GM18511 (cell line): ENCODE measurements at regions not wholly inside any gene's neighbourhood (a gene's known extent, or its start where the extent isn't known, plus 50 kb on each side); places are given as distances from the start of the nearest gene placed in this dataset.

Experiments used
- ATAC-seq: cut with Tn5 transposase; IDR thresholded peaks from one replicate; pipeline ENCODE4 v1.9.1; 2021; ENCODE audit warnings: mild to moderate bottlenecking, moderate library complexity; ENCODE audit not compliant: unreplicated experiment

GRCh38 chr3:34361921-34362320 lies 563.5 kb downstream of the PDCD6IP start:
- ATAC-seq = peak; percentile 94

- no peak for ATAC-seq
Measured at GRCh38 chr3:34362910-34363309, 564.5 kb downstream of the PDCD6IP start.

DNA sequence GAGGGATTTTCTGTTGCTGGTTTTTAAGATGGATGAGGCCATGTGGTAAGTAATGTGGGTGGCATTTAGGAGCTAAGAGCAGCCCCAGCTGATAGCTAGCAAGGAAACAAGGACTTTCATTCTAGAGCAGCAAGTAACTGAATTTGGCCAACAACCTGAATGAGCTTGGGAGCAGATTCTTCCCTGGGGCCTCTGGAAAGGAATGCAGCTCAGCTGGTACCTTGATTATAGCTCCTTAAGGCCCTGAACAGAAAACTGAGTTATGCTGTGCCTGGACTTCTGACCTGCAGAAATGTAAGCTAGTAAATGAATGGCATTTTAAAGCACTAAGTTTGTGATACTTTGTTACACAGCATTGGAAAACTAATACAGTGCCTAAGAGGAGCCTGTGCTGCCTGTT lies 565.5 kb downstream of the PDCD6IP start:
- no peak for ATAC-seq

GRCh38 chr3:34364335-34364734 lies 565.9 kb downstream of the PDCD6IP start:
- ATAC-seq = no peak

GRCh38 chr3:34365231-34365630 lies 566.8 kb downstream of the PDCD6IP start:
- no peak for ATAC-seq

DNA sequence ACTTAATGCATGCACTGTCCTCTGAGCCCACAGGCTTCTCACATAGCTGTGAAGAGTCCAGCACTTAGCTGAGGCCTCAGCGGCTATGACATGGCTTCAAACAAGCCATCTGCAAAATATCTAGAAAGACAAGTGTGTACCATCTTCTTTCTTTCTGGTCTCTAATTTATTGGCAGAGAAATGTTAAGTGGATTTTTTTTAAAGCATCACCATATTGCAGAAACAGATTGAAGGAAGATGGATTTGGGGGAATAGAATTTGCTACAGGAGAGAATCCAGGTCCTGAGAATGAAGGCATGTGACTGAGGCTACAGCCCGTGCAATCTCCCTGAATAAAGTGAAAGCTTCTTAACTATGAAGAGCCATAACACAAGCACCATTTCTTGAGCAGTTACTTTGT lies 567.3 kb downstream of the PDCD6IP start:
- no peak for ATAC-seq

DNA sequence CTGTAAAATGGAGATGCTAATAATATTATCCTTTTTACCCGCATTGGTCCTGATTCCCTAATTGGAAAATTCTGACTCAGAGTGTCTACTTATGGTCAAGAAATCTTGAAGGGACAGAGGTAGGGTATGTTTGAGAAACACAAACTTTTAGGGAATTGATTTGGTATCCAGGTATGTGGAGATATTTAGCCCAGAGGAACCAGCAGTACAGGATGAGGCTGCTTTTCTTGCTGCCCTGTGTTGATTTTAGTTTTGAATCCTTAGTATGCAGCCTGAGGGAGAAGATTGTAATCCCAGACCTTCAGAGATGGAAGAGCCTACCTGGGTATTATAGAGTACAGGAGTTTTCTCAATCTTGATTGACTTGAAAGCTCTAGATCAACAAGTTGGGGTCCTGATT lies 569.1 kb downstream of the PDCD6IP start:
- ATAC-seq = no peak

GRCh38 chr3:34374521-34374920 lies 576.1 kb downstream of the PDCD6IP start:
- ATAC-seq = no peak

GRCh38 chr3:34376691-34377090 lies 578.3 kb downstream of the PDCD6IP start:
- ATAC-seq = no peak

DNA sequence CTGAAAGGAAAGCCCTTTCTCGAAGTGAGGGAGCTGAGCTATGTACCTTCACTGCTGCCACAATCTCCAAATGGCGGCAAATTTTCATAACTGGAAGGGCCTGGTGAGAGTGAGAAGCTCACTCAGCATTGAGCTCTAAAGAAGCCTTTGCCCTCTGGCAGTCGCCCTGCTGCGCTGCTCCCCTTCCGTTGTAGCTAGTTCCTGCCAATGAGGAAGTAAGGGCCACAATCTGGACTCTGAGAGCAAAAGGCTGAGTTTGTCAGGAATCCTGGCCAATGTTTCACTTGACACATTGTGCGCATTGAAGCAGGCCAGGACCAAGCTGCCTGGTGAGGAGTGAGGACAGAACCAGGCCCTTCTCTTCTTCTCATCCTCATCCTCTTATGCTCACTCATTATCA lies 579.5 kb downstream of the PDCD6IP start:
- ATAC-seq = no peak

DNA sequence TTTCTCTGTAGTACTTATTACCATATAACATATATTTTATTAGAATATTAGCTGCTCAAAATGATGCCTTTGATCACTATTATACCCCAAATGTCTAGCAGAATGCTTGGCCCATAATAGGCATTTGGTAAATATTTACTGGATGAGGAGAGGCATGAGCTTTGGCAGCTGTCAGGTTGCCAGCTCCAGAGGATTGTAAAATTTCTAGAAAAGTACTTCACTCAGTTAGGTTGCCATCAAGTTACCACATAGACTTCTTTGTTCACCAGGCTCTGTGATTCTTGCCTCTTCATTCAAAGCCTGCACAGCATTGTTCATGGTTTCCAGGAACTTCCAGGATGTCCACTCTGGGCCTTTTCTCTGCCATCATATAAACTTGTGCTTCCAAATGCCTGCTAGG lies 582.8 kb downstream of the PDCD6IP start:
- ATAC-seq = no peak

DNA sequence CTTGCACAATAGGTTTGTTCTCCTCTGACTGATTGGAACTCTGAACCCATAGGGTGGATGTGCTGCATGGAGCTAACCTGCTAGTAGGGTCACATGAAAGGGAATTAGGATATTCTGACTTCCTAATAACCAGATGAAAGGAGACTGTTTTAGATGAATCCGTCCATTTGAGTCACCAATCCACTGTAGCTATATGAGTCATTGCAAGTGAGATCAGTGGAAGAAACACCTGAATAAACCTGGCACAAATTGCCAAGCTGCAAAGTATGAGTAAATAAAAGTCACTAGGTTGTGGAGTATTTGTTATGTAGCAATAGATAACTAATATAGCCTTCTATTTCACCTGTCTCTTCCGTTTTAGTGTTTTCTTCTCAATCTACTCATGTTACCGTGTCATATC lies 584.4 kb downstream of the PDCD6IP start:
- ATAC-seq = no peak

DNA sequence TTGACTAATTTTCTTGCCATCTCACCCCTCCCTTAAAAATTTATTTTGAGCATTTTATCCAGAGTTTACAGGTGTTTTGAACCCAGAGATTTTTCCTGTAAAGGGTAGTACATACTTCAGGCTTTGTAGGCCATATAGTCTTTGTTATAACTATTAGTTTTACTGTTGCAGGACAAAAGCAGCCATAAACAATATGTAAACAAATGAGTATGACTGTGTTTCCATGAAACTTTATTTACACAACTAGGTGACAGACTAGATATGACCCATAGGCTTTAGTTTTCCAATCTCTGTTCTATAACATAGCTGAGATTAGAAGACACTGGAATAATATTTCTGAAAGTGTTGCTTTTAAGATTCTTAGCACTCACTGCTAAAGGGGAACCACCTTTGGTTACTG lies 587.9 kb downstream of the PDCD6IP start:
- no peak for ATAC-seq

GRCh38 chr3:34387826-34388564 lies 589.6 kb downstream of the PDCD6IP start:
- no peak for ATAC-seq

DNA sequence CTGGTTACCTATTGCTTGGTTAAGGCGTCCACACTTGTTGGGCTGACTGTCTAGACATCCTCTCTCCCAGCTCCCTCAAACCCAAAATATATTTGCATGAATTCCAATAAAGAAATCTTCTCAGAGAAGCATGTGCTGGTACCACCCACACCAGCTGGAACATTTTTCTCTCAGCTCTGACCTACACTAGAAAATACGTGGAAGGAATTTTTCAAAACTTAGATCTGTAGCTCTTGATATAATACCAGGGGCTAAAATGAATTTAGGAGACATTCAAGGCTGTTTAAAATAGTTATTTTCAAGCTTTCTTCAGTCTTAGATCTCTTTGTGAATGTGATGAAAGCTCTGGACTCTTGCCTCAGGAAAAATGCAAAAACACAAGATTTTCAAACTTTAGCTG lies 590.4 kb downstream of the PDCD6IP start:
- ATAC-seq = no peak

DNA sequence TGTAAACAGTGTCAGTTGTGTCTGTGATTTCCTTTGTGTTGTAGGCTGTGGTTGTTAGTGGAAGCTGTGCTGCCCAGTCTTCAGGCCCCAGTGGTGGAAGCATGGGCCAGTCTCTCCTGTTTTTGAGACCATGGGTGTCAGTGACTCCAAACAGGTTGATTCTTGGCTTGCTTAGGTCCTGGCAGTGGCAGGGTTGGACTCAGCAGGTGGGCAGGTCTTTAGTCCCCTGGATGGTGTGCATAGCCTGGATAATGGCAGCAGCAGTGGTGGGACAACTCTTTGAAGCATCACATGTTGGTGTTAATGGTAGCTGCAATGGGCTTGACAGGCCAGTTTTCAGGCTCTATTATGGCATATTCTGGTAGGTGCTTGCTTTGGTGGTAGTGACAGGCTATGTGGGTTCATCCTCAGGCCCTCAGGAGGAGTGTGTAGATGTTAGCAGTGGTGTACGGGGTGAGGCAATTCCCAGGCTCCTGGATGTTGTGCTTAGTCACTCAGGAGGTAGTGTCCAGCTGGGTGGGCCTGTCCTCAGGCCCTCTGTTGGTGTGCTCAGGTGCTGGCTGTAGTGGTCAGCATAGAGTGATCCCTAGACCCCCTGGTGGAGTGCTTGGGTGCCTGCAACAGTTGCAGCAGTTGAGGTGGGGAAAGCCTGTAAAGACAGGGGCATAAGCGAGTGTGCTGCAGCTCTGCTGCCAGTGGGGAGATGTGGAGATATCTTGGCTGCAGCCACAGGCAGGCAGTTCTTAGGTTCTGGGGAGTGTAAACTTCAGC lies 596.7 kb downstream of the PDCD6IP start:
- ATAC-seq = no peak

DNA sequence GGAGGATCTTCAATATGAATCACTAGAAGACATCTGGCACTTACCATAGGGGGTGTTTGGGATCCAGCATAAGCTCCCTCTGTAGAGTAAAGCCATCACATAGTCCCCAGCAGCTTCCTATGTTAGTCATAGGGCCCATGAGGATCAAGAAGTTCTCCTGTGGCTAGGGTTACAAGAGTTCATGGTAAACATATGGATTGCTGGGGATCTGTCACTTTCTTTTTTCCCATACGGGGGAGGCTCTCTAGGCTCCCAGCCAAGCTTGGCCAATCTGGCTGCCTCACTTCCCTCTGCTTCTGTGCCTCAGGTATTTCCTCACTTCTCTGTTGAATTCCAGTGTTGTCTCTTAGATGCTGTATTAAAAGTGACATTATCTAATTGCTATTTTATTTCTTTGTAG lies 597.9 kb downstream of the PDCD6IP start:
- ATAC-seq = no peak

- no peak for ATAC-seq
Measured at GRCh38 chr3:34396956-34397355, 598.5 kb downstream of the PDCD6IP start.

GRCh38 chr3:34399401-34399800 lies 601.0 kb downstream of the PDCD6IP start:
- ATAC-seq = no peak

GRCh38 chr3:34405159-34405558 lies 606.7 kb downstream of the PDCD6IP start:
- no peak for ATAC-seq

- no peak for ATAC-seq
Measured at GRCh38 chr3:34407281-34407680, 608.9 kb downstream of the PDCD6IP start.

DNA sequence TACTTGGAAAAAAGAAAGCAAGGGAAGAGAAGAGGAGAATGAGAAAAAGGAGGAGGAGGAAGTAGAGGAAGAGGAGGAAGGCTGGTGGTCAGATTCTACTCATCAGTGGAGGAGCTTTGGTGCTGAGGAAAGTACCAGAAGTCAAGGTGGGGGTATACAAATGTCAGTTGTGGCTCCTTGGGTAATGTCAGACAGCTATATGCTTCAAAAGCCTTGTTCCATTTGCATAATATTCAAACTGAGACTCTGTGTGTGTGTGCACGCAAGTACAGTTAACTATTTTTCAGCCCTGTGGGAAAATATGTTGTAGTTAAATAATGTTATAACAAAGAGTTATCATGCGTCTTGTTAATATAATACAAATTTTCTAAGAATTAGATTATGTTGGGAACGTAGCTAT lies 609.7 kb downstream of the PDCD6IP start:
- ATAC-seq = no peak
